GM23338 (cell line): ENCODE measurements at regions not wholly inside any gene's neighbourhood (a gene's known extent, or its start where the extent isn't known, plus 50 kb on each side); places are given as distances from the start of the nearest gene placed in this dataset.

Experiments
- ATAC-seq: fragments of 200-7000 bp; cut with Tn5 transposase; 3 replicates; pipeline ENCODE4 v1.9.1; 2020
- DNase-seq: peaks from one replicate; pipeline ENCODE4 v3.0.0-alpha.2; 2015; ENCODE audit warnings: low spot score
- H2AFZ ChIP-seq: fragments of 200-600 bp; sonication (generic); 2 replicates; pipeline ENCODE4 v1.8.0; 2016; ENCODE audit warnings: antibody characterized with exemption, mild to moderate bottlenecking, moderate library complexity
- H3F3A ChIP-seq: fragments of 200-600 bp; sonication (generic); replicated peaks from 2 replicates; pipeline ENCODE4 v1.8.0; 2017; ENCODE audit warnings: antibody characterized with exemption, mixed run types, low read depth
- H3K27ac ChIP-seq: fragments of 200-600 bp; sonication (generic); 2 replicates; pipeline ENCODE4 v1.6.1; 2016; ENCODE audit warnings: low read depth
- H3K27me3 ChIP-seq: fragments of 200-600 bp; sonication (generic); 2 replicates; pipeline ENCODE4 v1.8.0; 2016; ENCODE audit warnings: mild to moderate bottlenecking, mixed run types, moderate library complexity; ENCODE audit not compliant: insufficient read depth
- H3K36me3 ChIP-seq: fragments of 200-600 bp; sonication (generic); 2 replicates; pipeline ENCODE4 v1.8.0; 2016; ENCODE audit warnings: mild to moderate bottlenecking; ENCODE audit not compliant: insufficient read depth
- H3K4me1 ChIP-seq: fragments of 200-600 bp; sonication (generic); 2 replicates; pipeline ENCODE4 v1.8.0; 2016; ENCODE audit warnings: mild to moderate bottlenecking, moderate library complexity; ENCODE audit not compliant: insufficient read depth
- H3K4me2 ChIP-seq: fragments of 200-600 bp; sonication (generic); 2 replicates; pipeline ENCODE4 v1.7.1; 2017; ENCODE audit warnings: mixed run types
- H3K4me3 ChIP-seq: fragments of 200-600 bp; sonication (generic); 2 replicates; pipeline ENCODE4 v1.6.1; 2016; ENCODE audit warnings: mixed run types
- H3K79me2 ChIP-seq: fragments of 200-600 bp; sonication (generic); replicated peaks from 2 replicates; pipeline ENCODE4 v1.8.0; 2017; ENCODE audit warnings: mild to moderate bottlenecking; ENCODE audit not compliant: insufficient read depth
- H3K9me2 ChIP-seq: fragments of 200-600 bp; sonication (generic); 2 replicates; pipeline ENCODE4 v1.8.0; 2017; ENCODE audit not compliant: insufficient read depth
- H4K20me1 ChIP-seq: fragments of 200-600 bp; sonication (generic); replicated peaks from 2 replicates; pipeline ENCODE4 v1.8.0; 2017; ENCODE audit warnings: mild to moderate bottlenecking; ENCODE audit not compliant: insufficient read depth
- H3K27ac Mint-ChIP-seq: 2 replicates; pipeline ENCODE4 v1.8.0; 2020; ENCODE audit warnings: inconsistent platforms, mild to moderate bottlenecking, moderate library complexity, mixed read lengths
- H3K27me3 Mint-ChIP-seq: 3 replicates; pipeline ENCODE4 v1.8.0; 2022; ENCODE audit warnings: low read depth, mild to moderate bottlenecking, moderate library complexity, mixed read lengths, inconsistent platforms; ENCODE audit not compliant: insufficient read depth, poor library complexity
- H3K36me3 Mint-ChIP-seq: 3 replicates; pipeline ENCODE4 v1.8.0; 2021; ENCODE audit warnings: low read depth, mild to moderate bottlenecking, inconsistent platforms, moderate library complexity, mixed read lengths
- H3K4me1 Mint-ChIP-seq: 3 replicates; pipeline ENCODE4 v1.8.0; 2020; ENCODE audit warnings: mild to moderate bottlenecking, inconsistent platforms, mixed read lengths
- H3K4me3 Mint-ChIP-seq: 3 replicates; pipeline ENCODE4 v1.8.0; 2021; ENCODE audit warnings: moderate library complexity, mild to moderate bottlenecking, inconsistent platforms, mixed read lengths
- H3K9me3 Mint-ChIP-seq: 3 replicates; pipeline ENCODE4 v1.8.0; 2020; ENCODE audit warnings: moderate library complexity, mild to moderate bottlenecking, inconsistent platforms, mixed read lengths
- CREB1 ChIP-seq: fragments of 250-450 bp; sonication (Bioruptor Pico); IDR thresholded peaks from 2 replicates; pipeline ENCODE4 v1.5.0; 2020; ENCODE audit warnings: low read depth, mild to moderate bottlenecking, moderate library complexity
- EZH2 ChIP-seq: fragments of 200-600 bp; sonication (generic); IDR thresholded peaks from one replicate; pipeline ENCODE4 v1.8.0; 2017; ENCODE audit warnings: antibody characterized with exemption, mild to moderate bottlenecking, low read depth; ENCODE audit not compliant: unreplicated experiment
- EZH2phosphoT487 ChIP-seq: fragments of 200-600 bp; sonication (generic); IDR thresholded peaks from one replicate; pipeline ENCODE4 v1.8.1; 2018; ENCODE audit warnings: antibody characterized with exemption; ENCODE audit not compliant: unreplicated experiment
- JUNB ChIP-seq: IDR thresholded peaks from one replicate; pipeline ENCODE4 v1.6.1; 2016; ENCODE audit warnings: antibody characterized with exemption; ENCODE audit not compliant: unreplicated experiment
- NANOG ChIP-seq: IDR thresholded peaks from 2 replicates; pipeline ENCODE4 v1.6.1; 2016; ENCODE audit warnings: antibody characterized with exemption, borderline replicate concordance
- POLR2AphosphoS5 ChIP-seq: IDR thresholded peaks from 2 replicates; pipeline ENCODE4 v1.6.1; 2016; ENCODE audit warnings: antibody characterized with exemption, low read depth
- STAT1 ChIP-seq: IDR thresholded peaks from one replicate; pipeline ENCODE4 v1.6.1; 2016; ENCODE audit warnings: antibody characterized with exemption; ENCODE audit not compliant: unreplicated experiment
- ZNF114 ChIP-seq: fragments of 250-450 bp; sonication (Bioruptor Pico); IDR thresholded peaks from 2 replicates; pipeline ENCODE4 v1.5.0; 2020; ENCODE audit warnings: mild to moderate bottlenecking, moderate library complexity
- ZNF331 ChIP-seq: fragments of 250-450 bp; sonication (Bioruptor Pico); IDR thresholded peaks from 2 replicates; pipeline ENCODE4 v1.5.0; 2020; ENCODE audit warnings: low read depth, mild to moderate bottlenecking, moderate library complexity
- TF ChIP-seq, protein P1 (sequence below), 2 experiments: fragments of 200-600 bp in 1 of 2; sonication (generic) in 1 of 2; conservative IDR thresholded peaks; 2 replicates each; pipeline versions ENCODE4 v1.5.1 to v1.6.1; 2016 to 2017; ENCODE audit warnings: antibody characterized with exemption in 2 of 2, low read depth in 2 of 2, mild to moderate bottlenecking in 2 of 2, moderate library complexity in 1 of 2
- TF ChIP-seq, protein P2 (sequence below): fragments of 250-450 bp; sonication (Bioruptor Pico); IDR thresholded peaks from 2 replicates; pipeline ENCODE4 v1.5.0; 2020; ENCODE audit warnings: mild to moderate bottlenecking, moderate library complexity
- TF ChIP-seq, protein P3 (sequence below): IDR thresholded peaks from 2 replicates; pipeline ENCODE4 v1.6.1; 2016; ENCODE audit warnings: antibody characterized with exemption
- TF ChIP-seq, protein P4 (sequence below): IDR thresholded peaks from one replicate; pipeline ENCODE4 v1.6.1; 2018; ENCODE audit warnings: antibody characterized with exemption; ENCODE audit not compliant: unreplicated experiment

DNA sequence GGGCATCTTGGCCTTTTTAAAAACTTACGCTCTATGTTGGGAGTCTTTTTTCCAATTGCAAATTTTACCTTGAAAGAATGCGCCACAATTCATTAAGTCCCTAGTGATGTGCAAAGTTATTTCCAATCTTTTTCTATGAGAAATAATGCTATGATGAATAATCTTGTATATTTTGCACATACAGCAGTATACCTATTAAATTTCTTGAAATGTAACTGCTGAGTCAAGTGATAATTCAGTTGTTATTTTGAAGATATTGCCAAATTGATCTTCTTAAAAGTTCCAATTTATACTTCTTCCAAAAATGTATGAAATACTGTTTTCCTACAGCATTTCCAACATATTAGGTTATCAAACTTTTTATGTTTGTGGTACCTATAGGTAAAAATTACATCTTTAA is 92.8 kb upstream of the PPP2R2B start:
- Histone ChIP-seq H4K20me1 (no peaks in the 10 kb centered on the region), H2AFZ (no peak overlapping the region), H3K79me2 (no peaks in the 10 kb centered on the region), H3F3A (no peaks in the 10 kb centered on the region), H3K4me2 (no peak overlapping the region), H3K4me1 (no peaks in the 10 kb centered on the region), H3K27ac (no peak overlapping the region), H3K27me3 (no peaks in the 10 kb centered on the region), H3K9me2 (no peaks in the 10 kb centered on the region), H3K4me3 (no peak overlapping the region), H3K36me3 (no peaks in the 10 kb centered on the region)
- ATAC-seq (no peak), DNase-seq (no peak)
- no peak for TF ChIP-seq EZH2phosphoT487
- TF ChIP-seq, protein P1, sequence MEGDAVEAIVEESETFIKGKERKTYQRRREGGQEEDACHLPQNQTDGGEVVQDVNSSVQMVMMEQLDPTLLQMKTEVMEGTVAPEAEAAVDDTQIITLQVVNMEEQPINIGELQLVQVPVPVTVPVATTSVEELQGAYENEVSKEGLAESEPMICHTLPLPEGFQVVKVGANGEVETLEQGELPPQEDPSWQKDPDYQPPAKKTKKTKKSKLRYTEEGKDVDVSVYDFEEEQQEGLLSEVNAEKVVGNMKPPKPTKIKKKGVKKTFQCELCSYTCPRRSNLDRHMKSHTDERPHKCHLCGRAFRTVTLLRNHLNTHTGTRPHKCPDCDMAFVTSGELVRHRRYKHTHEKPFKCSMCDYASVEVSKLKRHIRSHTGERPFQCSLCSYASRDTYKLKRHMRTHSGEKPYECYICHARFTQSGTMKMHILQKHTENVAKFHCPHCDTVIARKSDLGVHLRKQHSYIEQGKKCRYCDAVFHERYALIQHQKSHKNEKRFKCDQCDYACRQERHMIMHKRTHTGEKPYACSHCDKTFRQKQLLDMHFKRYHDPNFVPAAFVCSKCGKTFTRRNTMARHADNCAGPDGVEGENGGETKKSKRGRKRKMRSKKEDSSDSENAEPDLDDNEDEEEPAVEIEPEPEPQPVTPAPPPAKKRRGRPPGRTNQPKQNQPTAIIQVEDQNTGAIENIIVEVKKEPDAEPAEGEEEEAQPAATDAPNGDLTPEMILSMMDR (conservative IDR thresholded peaks at IDR 0.05; ENCODE audit: low read depth in 2 of 2), result no peak
- TF ChIP-seq ZNF114 (CRISPR knock-in tag), result no peak
- no peak for TF ChIP-seq NANOG
- no peak for TF ChIP-seq ZNF331
- no peak for TF ChIP-seq STAT1
- TF ChIP-seq CREB1 (CRISPR knock-in tag), result no peak
- TF ChIP-seq EZH2, result no peak
- TF ChIP-seq, protein P2, sequence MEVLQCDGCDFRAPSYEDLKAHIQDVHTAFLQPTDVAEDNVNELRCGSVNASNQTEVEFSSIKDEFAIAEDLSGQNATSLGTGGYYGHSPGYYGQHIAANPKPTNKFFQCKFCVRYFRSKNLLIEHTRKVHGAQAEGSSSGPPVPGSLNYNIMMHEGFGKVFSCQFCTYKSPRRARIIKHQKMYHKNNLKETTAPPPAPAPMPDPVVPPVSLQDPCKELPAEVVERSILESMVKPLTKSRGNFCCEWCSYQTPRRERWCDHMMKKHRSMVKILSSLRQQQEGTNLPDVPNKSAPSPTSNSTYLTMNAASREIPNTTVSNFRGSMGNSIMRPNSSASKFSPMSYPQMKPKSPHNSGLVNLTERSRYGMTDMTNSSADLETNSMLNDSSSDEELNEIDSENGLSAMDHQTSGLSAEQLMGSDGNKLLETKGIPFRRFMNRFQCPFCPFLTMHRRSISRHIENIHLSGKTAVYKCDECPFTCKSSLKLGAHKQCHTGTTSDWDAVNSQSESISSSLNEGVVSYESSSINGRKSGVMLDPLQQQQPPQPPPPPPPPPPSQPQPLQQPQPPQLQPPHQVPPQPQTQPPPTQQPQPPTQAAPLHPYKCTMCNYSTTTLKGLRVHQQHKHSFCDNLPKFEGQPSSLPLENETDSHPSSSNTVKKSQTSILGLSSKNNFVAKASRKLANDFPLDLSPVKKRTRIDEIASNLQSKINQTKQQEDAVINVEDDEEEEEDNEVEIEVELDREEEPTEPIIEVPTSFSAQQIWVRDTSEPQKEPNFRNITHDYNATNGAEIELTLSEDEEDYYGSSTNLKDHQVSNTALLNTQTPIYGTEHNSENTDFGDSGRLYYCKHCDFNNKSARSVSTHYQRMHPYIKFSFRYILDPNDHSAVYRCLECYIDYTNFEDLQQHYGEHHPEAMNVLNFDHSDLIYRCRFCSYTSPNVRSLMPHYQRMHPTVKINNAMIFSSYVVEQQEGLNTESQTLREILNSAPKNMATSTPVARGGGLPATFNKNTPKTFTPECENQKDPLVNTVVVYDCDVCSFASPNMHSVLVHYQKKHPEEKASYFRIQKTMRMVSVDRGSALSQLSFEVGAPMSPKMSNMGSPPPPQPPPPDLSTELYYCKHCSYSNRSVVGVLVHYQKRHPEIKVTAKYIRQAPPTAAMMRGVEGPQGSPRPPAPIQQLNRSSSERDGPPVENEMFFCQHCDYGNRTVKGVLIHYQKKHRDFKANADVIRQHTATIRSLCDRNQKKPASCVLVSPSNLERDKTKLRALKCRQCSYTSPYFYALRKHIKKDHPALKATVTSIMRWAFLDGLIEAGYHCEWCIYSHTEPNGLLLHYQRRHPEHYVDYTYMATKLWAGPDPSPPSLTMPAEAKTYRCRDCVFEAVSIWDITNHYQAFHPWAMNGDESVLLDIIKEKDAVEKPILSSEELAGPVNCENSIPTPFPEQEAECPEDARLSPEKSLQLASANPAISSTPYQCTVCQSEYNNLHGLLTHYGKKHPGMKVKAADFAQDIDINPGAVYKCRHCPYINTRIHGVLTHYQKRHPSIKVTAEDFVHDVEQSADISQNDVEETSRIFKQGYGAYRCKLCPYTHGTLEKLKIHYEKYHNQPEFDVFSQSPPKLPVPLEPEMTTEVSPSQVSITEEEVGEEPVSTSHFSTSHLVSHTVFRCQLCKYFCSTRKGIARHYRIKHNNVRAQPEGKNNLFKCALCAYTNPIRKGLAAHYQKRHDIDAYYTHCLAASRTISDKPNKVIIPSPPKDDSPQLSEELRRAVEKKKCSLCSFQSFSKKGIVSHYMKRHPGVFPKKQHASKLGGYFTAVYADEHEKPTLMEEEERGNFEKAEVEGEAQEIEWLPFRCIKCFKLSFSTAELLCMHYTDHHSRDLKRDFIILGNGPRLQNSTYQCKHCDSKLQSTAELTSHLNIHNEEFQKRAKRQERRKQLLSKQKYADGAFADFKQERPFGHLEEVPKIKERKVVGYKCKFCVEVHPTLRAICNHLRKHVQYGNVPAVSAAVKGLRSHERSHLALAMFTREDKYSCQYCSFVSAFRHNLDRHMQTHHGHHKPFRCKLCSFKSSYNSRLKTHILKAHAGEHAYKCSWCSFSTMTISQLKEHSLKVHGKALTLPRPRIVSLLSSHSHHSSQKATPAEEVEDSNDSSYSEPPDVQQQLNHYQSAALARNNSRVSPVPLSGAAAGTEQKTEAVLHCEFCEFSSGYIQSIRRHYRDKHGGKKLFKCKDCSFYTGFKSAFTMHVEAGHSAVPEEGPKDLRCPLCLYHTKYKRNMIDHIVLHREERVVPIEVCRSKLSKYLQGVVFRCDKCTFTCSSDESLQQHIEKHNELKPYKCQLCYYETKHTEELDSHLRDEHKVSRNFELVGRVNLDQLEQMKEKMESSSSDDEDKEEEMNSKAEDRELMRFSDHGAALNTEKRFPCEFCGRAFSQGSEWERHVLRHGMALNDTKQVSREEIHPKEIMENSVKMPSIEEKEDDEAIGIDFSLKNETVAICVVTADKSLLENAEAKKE, result no peak
- TF ChIP-seq, protein P3, sequence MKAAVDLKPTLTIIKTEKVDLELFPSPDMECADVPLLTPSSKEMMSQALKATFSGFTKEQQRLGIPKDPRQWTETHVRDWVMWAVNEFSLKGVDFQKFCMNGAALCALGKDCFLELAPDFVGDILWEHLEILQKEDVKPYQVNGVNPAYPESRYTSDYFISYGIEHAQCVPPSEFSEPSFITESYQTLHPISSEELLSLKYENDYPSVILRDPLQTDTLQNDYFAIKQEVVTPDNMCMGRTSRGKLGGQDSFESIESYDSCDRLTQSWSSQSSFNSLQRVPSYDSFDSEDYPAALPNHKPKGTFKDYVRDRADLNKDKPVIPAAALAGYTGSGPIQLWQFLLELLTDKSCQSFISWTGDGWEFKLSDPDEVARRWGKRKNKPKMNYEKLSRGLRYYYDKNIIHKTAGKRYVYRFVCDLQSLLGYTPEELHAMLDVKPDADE, result no peak
- no peak for TF ChIP-seq POLR2AphosphoS5
- TF ChIP-seq, protein P4, sequence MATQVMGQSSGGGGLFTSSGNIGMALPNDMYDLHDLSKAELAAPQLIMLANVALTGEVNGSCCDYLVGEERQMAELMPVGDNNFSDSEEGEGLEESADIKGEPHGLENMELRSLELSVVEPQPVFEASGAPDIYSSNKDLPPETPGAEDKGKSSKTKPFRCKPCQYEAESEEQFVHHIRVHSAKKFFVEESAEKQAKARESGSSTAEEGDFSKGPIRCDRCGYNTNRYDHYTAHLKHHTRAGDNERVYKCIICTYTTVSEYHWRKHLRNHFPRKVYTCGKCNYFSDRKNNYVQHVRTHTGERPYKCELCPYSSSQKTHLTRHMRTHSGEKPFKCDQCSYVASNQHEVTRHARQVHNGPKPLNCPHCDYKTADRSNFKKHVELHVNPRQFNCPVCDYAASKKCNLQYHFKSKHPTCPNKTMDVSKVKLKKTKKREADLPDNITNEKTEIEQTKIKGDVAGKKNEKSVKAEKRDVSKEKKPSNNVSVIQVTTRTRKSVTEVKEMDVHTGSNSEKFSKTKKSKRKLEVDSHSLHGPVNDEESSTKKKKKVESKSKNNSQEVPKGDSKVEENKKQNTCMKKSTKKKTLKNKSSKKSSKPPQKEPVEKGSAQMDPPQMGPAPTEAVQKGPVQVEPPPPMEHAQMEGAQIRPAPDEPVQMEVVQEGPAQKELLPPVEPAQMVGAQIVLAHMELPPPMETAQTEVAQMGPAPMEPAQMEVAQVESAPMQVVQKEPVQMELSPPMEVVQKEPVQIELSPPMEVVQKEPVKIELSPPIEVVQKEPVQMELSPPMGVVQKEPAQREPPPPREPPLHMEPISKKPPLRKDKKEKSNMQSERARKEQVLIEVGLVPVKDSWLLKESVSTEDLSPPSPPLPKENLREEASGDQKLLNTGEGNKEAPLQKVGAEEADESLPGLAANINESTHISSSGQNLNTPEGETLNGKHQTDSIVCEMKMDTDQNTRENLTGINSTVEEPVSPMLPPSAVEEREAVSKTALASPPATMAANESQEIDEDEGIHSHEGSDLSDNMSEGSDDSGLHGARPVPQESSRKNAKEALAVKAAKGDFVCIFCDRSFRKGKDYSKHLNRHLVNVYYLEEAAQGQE, result no peak
- no peak for TF ChIP-seq JUNB
- Mint-ChIP-seq H3K27ac (no peak overlapping the region), H3K36me3 (no peaks in the 10 kb centered on the region), H3K9me3 (no peaks in the 10 kb centered on the region), H3K27me3 (peaks cover 5% of the 10 kb centered on the region), H3K4me1 (no peaks in the 10 kb centered on the region), H3K4me3 (no peak overlapping the region)
